Uterus (tissue), 3 donors: ENCODE measurements at regions not wholly inside any gene's neighbourhood (a gene's known extent, or its start where the extent isn't known, plus 50 kb on each side); places are given as distances from the start of the nearest gene placed in this dataset.
"Not testable (repeated sequence)": the region's sequence is repeated elsewhere in the genome, so short reads cannot be mapped to it uniquely, and the experiment has no call there.

Experiments used
- DNase-seq, 2 donors: peaks; one replicate each; pipeline ENCODE4 v3.0.0-alpha.2; 2019 to 2020
- H3K27ac ChIP-seq, 2 donors: fragments of 200-600 bp; sonication (generic); 1 replicate in 1 of 2; 2 replicates in 1 of 2; pipeline ENCODE4 v1.5.1; 2016 to 2018
- H3K27me3 ChIP-seq, 2 donors: fragments of 200-600 bp; sonication (generic); one replicate each; pipeline ENCODE4 v1.5.1; 2018 to 2019; ENCODE audit warnings: control low read depth in 1 of 2
- H3K36me3 ChIP-seq, 2 donors: fragments of 200-600 bp; sonication (generic); one replicate each; pipeline ENCODE4 v1.5.1; 2019; ENCODE audit warnings: control low read depth in 1 of 2
- H3K4me1 ChIP-seq, 2 donors: fragments of 200-600 bp; sonication (generic); one replicate each; pipeline ENCODE4 v1.5.1; 2018 to 2019; ENCODE audit warnings: control low read depth in 1 of 2
- H3K4me3 ChIP-seq, 2 donors: fragments of 200-600 bp; sonication (generic); 1 replicate in 1 of 2; 2 replicates in 1 of 2; pipeline ENCODE4 v1.5.1; 2018 to 2019; ENCODE audit warnings: mild to moderate bottlenecking in 1 of 2
- H3K9me3 ChIP-seq, 2 donors: fragments of 200-600 bp; sonication (generic); one replicate each; pipeline ENCODE4 v1.5.1; 2019; ENCODE audit warnings: control low read depth in 1 of 2
- POLR2A ChIP-seq, 2 donors: fragments of 450-650 bp; IDR thresholded peaks; one replicate each; pipeline ENCODE4 v1.6.1; 2016; ENCODE audit warnings: antibody characterized with exemption in 2 of 2, mild to moderate bottlenecking in 1 of 2, moderate library complexity in 1 of 2
- intact Hi-C: fragments of 100-400 bp; cut with DNase I; formaldehyde crosslinking; loops from one replicate; pipeline ENCODE4 v1.15.1; 2023; ENCODE audit warnings: low total_unique reads
- TF ChIP-seq, protein P1 (sequence below), 4 experiments: fragments of 200-600 bp in 2 of 4; fragments of 450-650 bp in 2 of 4; sonication (generic) in 2 of 4; IDR thresholded peaks; one replicate each; pipeline ENCODE4 v1.5.1; 2016 to 2019; ENCODE audit warnings: antibody characterized with exemption in 4 of 4, mild to moderate bottlenecking in 2 of 4, moderate library complexity in 1 of 4
- donor health status: DM: yes; HTN: yes; CAD: no.

DNA sequence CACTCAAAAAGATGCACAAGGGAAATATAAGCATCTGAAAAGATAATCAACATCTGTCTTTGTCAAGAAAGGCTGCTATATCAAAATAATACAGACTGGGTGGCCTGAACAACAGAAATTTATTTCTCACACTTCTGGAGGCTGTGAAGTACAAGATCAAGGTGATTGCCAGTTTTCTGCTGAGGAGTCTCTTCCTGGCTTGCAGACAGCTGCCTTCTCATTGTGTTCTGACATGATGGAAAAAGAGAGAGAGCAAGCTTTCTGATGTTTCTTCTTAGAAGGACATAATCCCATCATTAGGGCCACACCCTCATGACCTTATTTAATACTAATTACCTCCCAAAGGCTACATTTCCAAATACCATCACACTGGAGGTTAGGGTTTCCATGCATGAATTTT, 1573.3 kb downstream of the SI start:
- no peak for DNase-seq
- Histone ChIP-seq H3K4me3 (no peak overlapping the region), H3K27ac (no peak overlapping the region), H3K36me3 (no peaks in the 10 kb centered on the region), H3K4me1 (no peaks in the 10 kb centered on the region), H3K9me3 (no peaks in the 10 kb centered on the region), H3K27me3 (no peaks in the 10 kb centered on the region)
- intact Hi-C loops, result no loop called here
- TF ChIP-seq, protein P1, sequence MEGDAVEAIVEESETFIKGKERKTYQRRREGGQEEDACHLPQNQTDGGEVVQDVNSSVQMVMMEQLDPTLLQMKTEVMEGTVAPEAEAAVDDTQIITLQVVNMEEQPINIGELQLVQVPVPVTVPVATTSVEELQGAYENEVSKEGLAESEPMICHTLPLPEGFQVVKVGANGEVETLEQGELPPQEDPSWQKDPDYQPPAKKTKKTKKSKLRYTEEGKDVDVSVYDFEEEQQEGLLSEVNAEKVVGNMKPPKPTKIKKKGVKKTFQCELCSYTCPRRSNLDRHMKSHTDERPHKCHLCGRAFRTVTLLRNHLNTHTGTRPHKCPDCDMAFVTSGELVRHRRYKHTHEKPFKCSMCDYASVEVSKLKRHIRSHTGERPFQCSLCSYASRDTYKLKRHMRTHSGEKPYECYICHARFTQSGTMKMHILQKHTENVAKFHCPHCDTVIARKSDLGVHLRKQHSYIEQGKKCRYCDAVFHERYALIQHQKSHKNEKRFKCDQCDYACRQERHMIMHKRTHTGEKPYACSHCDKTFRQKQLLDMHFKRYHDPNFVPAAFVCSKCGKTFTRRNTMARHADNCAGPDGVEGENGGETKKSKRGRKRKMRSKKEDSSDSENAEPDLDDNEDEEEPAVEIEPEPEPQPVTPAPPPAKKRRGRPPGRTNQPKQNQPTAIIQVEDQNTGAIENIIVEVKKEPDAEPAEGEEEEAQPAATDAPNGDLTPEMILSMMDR (IDR thresholded peaks at IDR 0.05), result no peak
- no peak for TF ChIP-seq POLR2A (IDR thresholded peaks at IDR 0.05)

DNA sequence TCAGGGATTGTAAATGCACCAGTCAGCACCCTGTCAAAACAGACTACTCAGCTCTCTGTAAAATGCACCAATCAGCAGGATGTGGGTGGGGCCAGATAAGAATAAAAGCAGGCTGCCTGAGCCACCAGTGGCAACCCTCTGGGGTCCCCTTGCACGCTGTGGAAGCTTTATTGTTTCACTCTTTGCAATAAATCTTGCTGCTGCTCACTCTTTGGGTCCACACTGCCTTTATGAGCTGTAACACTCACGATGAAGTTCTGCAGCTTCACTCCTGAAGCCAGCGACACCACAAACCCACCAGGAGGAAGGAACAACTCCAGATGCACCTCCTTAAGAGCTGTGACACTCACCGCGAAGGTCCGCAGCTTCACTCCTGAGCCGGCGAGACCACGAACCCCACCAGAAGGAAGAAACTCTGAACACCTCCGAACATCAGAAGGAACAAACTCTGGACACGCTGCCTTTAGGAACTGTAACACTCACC, 1578.5 kb downstream of the SI start:
- H3K9me3 ChIP-seq, H3K4me3 ChIP-seq, H3K36me3 ChIP-seq, H3K4me1 ChIP-seq, DNase-seq, H3K27ac ChIP-seq, H3K27me3 ChIP-seq, intact Hi-C loops: not testable (repeated sequence)

DNA sequence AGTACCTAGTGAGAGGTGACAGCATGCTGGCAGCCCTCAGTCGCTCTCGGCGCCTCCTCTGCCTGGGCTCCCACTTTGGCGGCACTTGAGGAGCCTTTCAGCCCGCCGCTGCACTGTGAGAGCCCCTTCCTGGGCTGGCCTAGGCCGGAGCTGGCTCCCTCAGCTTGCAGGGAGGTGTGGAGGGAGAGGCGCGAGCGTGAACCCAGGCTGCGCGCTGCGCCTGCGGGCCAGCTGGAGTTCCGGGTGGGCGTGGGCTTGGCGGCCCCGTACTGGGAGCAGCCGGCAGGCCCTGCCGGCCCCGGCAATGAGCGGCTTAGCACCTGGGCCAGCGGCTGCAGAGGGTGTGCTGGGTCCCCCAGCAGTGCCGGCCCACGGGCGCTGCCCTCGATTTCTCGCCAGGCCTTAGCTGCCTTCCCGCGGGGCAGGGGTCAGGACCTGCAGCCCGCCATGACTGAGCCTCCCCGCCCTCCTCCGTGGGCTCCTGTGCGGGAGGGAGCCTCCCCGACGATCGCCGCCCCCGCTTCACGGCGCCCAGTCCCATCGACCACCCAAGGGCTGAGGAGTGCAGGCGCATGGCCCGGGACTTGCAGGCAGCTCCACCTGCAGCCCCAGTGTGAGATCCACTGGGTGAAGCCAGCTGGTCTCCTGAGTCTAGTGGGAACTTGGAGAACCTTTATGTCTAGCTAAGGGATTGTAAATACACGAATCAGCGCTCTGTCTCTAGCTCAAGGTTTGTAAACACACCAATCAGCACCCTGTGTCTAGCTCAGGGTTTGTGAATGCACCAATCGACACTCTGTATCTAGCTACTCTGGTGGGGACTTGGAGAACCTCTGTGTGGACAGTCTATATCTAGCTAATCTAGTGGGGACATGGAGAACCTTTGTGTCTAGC, 1579.2 kb downstream of the SI start:
- intact Hi-C loops, H3K36me3 ChIP-seq, H3K27me3 ChIP-seq, H3K27ac ChIP-seq, H3K9me3 ChIP-seq, H3K4me3 ChIP-seq, H3K4me1 ChIP-seq, DNase-seq: not testable (repeated sequence)

DNA sequence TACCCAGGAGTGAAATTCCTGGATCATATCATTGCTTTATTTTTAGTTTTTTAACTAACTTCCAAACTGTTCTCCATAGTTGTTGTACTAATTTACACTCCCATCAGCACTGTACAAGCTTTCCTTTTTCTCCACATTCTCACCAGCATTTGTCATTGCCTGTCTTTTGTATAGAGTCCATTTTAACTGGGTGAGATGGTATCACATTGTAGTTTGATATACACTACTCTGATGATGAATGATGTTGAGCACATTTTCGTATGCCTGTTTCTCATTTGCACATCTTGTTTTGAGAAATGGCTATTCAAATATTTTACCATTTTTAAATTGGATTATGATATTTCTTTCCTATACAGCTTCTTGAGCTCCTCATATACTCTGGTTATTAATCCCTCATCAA, 1586.6 kb downstream of the SI start:
- H3K36me3 ChIP-seq, result no peaks in the 10 kb centered on the region
- no peaks in the 10 kb centered on the region for H3K27me3 ChIP-seq
- H3K4me1 ChIP-seq, result no peaks in the 10 kb centered on the region
- no peak for TF ChIP-seq POLR2A (IDR thresholded peaks at IDR 0.05)
- TF ChIP-seq, protein P1 (IDR thresholded peaks at IDR 0.05), result no peak
- no peak overlapping the region for H3K27ac ChIP-seq
- intact Hi-C loops, result no loop called here
- no peak for DNase-seq
- H3K4me3 ChIP-seq, result no peak overlapping the region
- no peaks in the 10 kb centered on the region for H3K9me3 ChIP-seq

DNA sequence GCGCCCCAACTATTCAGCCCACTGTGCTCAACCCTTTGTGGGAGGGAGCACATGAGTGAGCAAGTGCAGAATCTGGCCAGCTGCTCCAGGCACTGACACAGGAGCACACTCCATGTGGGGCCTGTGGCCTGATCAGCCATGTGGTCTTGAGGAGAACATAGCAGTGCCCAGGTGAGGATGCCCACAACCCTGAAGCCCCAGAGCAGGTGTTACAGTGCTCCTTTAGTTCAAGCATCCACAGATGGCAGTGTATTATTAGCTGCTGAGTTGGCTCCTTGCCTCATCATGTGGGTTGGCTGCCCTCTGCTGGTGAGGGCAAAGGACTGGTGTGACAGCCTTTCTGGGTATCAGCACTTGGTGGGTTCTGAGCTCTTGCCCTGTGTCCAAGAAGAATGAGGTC, 1588.2 kb downstream of the SI start:
- no peaks in the 10 kb centered on the region for H3K4me1 ChIP-seq
- no peak overlapping the region for H3K27ac ChIP-seq

DNA sequence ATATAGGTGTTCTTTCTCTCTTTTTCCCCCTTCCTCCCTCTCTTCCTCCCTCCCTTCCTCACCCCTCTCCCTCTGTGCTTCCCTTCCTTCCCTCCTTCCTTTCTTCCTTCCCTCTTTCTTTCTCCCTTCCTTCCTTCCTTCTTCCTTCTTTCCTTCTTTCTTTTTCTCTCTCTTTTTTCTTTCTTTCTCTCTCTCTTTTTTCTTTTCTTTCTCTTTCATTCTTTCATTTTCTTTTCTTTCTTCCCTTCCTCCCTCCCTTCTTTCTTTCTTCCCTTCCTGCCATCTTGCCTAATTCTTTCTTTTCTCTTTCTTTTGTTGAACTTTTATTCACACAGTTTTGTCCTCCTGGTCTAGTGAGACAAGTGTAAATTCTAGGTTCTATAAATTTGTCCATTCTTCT, 1595.6 kb downstream of the SI start:
- TF ChIP-seq, protein P1 (IDR thresholded peaks at IDR 0.05), result no peak
- no peak for TF ChIP-seq POLR2A (IDR thresholded peaks at IDR 0.05)
- intact Hi-C loops, result no loop called here
- H3K4me3 ChIP-seq, result no peak overlapping the region
- DNase-seq, result no peak
- no peak overlapping the region for H3K27ac ChIP-seq
- no peaks in the 10 kb centered on the region for H3K27me3 ChIP-seq
- no peaks in the 10 kb centered on the region for H3K9me3 ChIP-seq
- H3K4me1 ChIP-seq, result no peaks in the 10 kb centered on the region
- H3K36me3 ChIP-seq, result no peaks in the 10 kb centered on the region

More for the DNA sequence above, 1588.2 kb downstream of the SI start:
- Histone ChIP-seq H3K27me3 (no peaks in the 10 kb centered on the region), H3K4me3 (no peak overlapping the region), H3K9me3 (no peaks in the 10 kb centered on the region), H3K36me3 (no peaks in the 10 kb centered on the region)
- no peak for DNase-seq
- TF ChIP-seq, protein P1 (IDR thresholded peaks at IDR 0.05), result no peak
- TF ChIP-seq POLR2A (IDR thresholded peaks at IDR 0.05), result no peak
- intact Hi-C loops, result no loop called here
